ENCODE measurements at regions not wholly inside any gene's neighbourhood (a gene's known extent, or its start where the extent isn't known, plus 50 kb on each side); places are given as distances from the start of the nearest gene placed in this dataset.

DNA sequence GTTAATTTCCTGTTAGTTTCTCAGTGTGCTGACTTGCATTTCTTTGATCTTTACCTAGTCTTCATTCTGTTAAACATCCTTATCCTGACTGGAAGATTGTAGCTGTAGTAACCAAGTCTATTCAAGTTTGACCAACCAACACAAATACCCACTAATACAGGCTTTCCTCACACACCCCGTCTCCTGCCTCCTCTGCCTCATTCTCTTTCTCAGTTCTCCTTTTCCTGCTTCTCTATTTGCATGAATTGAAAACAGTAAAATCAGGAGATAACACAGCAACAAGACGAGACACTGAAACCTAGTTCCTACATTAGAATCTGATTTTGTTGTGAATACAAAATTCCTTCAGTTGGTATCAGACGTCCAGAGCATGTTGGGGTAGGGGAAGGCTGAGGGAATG, 116.9 kb upstream of the ARPP21 start:
- no peak for DNase-seq (ENCODE audit: low read depth)

DNA sequence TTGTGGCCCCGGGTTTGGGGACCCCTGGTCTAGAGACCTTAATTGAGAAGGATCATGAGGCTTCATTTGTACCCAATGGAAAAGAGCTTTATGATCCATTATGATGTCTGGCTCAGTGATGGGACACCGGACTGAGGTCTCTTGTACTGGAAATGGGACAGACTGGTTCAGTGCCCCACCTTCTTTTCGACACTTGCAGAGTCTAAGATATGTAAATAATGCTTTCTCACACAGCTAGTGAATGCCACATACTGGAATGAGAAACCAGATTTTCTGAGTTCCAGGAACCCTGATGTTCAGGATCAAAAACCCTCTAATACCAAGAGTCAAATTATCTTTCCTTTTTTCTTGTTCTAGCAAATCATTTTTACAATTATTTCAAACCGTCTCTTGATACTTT, 116.3 kb upstream of the ARPP21 start:
- no peak for DNase-seq (ENCODE audit: low read depth)

DNA sequence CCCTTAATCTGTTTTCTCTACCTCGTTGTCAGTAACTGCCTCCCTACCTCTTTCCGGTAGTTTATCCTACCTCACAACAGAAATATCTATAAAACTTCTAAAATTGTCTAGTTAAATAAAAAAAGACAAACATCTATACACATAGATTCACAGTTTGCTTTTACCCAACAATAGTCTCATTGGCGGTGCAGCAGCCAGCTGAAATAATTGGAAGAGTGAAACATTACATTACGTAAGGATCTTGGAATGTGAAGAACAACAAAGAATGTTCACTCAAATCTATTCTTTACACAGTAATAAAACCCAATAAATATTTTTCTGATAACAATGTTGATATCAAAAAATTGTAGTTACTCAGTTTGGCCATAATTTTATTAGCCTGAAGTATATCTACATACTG, 115.5 kb upstream of the ARPP21 start:
- peak; percentile 46 for DNase-seq (ENCODE audit: low read depth)

DNA sequence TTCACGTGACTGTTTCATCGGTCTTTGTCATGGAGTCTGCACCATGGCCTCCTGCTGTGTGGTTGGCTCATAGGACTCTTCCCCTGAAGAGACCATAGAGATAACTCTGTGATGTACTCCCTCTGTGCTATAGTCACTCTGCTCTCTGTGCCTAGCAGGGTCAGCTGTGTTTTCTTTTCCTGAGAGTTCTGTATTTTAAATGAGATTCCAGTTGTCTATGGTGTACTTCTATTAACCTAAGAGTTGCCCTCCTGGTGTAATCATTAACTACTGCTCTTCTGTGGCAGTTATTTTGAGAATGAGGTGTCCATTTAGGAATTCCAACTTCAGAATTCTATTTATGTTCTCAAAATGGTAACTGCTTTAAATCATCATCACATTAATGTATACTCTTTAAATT, 114.5 kb upstream of the ARPP21 start:
- DNase-seq (ENCODE audit: low read depth), result no peak

DNA sequence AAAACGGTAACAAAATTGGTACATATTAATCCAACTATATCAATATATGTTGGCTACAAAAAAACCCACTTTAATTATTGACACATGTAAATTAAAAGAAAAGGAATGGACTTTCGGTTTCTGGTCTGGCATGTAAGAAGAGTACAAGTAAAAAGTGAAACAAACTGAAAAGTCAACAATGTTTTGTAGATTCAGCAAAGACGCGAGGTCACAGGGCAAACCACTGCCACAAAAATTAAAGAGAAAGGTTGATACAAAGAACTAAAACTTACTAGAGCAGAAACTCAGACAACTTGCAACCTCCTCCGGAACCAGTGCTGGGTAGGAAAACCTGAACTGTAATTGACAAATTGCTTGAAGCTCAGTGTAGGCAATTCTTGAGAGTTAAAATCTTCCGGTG, 110.6 kb upstream of the ARPP21 start:
- no peak for DNase-seq (ENCODE audit: low read depth)

DNA sequence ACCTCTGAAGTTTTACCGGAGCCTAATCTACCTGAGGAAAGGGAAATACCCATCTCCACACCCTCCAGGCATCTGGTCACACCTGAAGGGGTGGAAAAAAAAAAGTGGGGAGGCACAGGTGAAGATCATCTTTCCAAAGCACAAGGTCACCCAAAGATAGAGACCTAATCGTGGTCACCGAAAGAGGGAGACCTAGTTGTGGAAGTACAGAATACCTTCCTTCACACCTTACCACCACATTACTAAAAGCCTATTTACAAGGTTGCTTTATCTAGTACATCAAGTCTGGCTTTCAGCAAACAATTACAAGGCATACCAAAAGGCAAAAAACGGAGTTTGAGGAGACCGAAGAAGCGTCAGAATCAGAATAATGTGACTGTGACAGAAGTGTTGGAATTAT, 110.0 kb upstream of the ARPP21 start:
- DNase-seq (ENCODE audit: low read depth), result no peak

DNA sequence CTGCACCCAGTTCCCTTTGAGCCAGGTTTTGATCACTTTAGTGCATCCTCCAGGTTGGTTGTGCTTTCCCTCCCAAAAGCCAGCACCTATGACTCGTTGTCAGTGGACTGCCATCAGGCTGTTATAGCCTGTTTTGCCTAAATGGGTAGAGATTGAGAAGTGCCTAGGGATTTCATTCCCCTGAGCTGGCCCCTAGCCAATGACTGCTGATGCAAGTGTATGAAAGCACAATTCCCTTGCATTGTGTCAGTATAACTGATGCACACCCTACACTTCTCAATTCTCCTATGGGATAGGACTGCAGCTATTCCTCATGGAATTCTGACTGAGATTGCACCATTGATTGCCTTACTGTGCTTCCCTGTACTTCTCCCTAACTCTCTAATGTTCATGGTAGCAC, 102.1 kb upstream of the ARPP21 start:
- no peak for DNase-seq (ENCODE audit: low read depth)

DNA sequence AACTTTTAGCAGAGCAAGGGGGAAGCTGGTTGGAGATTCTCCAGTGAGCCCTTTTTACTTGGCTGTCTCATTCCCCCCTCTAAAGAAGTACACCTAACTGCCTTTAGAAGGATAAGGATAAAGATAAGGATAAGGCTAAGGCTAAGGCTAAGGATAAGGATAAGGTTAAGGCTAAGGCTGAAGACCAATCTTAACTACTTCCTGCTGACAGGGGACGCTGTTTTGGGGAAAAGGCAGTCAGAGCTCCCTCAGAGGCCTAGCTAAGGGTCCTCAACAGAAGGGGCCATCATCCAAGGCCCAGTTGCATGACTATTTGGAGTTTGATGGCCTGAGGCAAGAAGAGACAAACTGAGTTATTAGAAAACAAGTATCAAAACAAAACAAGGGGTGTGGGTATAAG, 94.3 kb upstream of the ARPP21 start:
- no peak for DNase-seq (ENCODE audit: low read depth)

DNA sequence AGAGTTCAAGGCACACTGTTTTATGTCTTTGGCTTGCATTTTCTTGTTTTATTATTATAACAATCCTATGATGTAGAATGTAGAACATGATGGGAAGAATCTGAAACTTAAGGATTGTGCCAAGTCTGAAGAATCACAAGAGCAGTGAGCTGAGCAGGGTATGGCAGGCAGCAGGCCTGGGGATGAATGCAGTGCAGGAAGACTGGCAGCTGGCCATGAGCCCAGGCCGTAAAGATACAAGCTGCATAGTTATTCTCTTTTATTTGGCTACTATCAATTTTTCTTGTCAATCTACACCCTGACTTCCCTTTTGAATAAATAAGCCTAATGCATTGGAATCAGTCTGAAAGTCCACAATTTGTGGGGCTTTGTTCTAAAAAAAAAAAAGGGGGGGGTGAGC, 89.6 kb upstream of the ARPP21 start:
- DNase-seq (ENCODE audit: low read depth), result no peak

DNA sequence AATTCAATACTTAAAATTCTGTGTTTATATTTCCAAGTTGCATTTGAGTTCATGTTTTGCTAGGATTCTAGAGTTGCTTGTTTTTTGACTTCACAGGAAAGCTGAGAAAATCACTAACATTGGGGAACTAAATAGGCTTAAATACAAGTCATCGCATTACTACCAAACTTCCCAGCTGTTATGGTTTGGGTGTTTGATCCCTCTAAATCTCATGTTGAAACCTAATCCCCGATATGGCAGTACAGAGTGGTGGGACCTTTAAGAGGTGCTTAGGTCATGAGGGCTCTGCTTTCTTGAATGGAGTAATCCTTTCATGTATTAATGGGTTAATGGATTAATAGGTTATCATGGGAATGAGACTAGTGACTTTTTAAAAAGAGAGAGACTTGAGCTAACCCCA, 77.2 kb upstream of the ARPP21 start:
- DNase-seq (ENCODE audit: low read depth), result peak; percentile 62

DNA sequence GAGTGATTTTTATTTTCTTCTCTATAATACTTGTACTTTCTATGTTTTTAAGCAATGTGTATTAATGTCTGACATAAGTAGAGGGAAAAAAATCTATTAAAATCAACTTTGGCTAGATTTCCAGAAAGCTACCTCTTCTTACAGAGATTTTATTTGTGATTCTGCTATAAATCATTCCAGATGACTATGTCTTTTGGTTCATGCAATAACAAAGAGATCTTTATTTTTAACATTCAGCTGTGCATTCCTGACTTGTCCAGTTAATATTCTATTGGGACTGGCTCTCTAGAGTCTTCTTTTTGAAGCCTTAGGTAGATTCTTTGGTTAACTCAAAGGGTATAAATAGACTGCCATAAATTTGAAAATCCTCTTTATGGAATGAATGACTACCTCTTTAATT, 74.3 kb upstream of the ARPP21 start:
- DNase-seq (ENCODE audit: low read depth), result peak; percentile 64
